ENCODE measurements at regions not wholly inside any gene's neighbourhood (a gene's known extent, or its start where the extent isn't known, plus 50 kb on each side); places are given as distances from the start of the nearest gene placed in this dataset.

DNA sequence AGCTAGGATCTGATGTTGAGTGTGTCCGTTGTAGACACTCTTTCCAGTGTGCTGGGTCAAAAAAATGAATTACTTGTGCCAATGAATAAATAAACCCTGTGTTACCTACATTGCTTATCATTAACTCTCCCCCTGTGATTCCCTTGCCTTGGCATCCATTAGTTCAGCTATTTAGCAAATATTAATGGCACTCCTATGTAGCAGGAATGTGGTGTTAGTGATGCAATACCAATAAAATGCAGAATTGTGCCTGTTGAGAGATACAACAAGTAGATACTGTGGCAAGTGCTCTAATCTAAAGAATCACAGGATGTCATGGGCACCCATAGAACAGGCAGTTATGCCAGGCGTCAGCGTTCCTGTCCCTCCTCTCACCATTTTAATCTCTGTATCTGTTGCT is 343.2 kb downstream of the PMP22 start:
- Mint-ChIP-seq H3K36me3 (ENCODE audit: insufficient read depth, unreplicated experiment) (no peaks in the 10 kb centered on the region), H3K27me3 (ENCODE audit: insufficient read depth, unreplicated experiment) (no peaks in the 10 kb centered on the region), H3K27ac (ENCODE audit: unreplicated experiment) (no peak overlapping the region), H3K9me3 (ENCODE audit: unreplicated experiment) (no peaks in the 10 kb centered on the region), H3K4me1 (ENCODE audit: low read depth, unreplicated experiment) (no peaks in the 10 kb centered on the region), H3K4me3 (ENCODE audit: unreplicated experiment) (no peak overlapping the region)
- DNase-seq = no peak
- H3K36me3 ChIP-seq (ENCODE audit: control insufficient read depth, insufficient read depth, low read length) = no peaks in the 10 kb centered on the region
- no peaks in the 10 kb centered on the region for H3K9me3 ChIP-seq
- no peak overlapping the region for H3K4me3 ChIP-seq (ENCODE audit: low read depth, low read length)
- no peaks in the 10 kb centered on the region for H3K4me1 ChIP-seq
- POLR2A ChIA-PET = no interaction called here
- TF ChIP-seq, protein P1, sequence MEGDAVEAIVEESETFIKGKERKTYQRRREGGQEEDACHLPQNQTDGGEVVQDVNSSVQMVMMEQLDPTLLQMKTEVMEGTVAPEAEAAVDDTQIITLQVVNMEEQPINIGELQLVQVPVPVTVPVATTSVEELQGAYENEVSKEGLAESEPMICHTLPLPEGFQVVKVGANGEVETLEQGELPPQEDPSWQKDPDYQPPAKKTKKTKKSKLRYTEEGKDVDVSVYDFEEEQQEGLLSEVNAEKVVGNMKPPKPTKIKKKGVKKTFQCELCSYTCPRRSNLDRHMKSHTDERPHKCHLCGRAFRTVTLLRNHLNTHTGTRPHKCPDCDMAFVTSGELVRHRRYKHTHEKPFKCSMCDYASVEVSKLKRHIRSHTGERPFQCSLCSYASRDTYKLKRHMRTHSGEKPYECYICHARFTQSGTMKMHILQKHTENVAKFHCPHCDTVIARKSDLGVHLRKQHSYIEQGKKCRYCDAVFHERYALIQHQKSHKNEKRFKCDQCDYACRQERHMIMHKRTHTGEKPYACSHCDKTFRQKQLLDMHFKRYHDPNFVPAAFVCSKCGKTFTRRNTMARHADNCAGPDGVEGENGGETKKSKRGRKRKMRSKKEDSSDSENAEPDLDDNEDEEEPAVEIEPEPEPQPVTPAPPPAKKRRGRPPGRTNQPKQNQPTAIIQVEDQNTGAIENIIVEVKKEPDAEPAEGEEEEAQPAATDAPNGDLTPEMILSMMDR (IDR thresholded peaks at IDR 0.05; ENCODE audit: insufficient read depth in 1 of 2, low read depth in 1 of 2, low read length in 1 of 2, severe bottlenecking in 1 of 2, unreplicated experiment in 1 of 2) = no peak
- H3K27me3 ChIP-seq (replicated peaks; ENCODE audit: control insufficient read depth, insufficient read depth, low read length) = no peaks in the 10 kb centered on the region
- BruUV-seq (replicated peaks) = no TSS peak
- intact Hi-C loops (cut with micrococcal nuclease; ENCODE audit: unreplicated experiment) = no loop called here
- CTCF ChIA-PET = no interaction called here

DNA sequence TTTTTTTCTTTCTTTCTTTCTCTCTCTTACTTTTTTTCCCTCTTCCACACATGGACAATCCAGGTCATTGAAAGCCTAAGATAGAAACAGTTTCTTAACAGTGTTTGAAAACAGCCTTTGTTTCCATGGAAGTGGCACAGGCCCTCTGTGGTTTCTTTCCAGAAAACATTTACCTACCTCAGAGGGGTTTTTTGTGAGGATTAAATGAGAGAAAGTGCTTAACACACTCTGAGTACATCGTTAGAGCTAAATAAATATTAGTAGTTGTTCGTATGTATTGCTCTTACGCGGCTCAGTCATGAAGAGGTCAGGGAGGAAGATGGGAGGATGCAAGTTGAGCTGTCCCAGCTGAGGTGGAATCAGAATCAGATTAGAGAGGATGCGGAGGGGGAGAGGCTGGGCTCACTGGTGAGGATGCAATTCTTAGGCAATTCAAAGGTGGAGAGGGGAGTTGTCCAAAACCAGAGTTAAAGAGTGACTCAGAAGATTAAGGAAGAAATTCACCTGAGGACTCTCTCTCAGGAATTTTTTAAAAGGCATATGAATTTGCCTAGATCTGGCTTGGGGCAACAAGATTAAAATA is 345.4 kb downstream of the PMP22 start:
- TF ChIP-seq, protein P1 (IDR thresholded peaks at IDR 0.05; ENCODE audit: insufficient read depth in 1 of 2, low read depth in 1 of 2, low read length in 1 of 2, severe bottlenecking in 1 of 2, unreplicated experiment in 1 of 2) = no peak
- no peaks in the 10 kb centered on the region for H3K27me3 ChIP-seq (replicated peaks; ENCODE audit: control insufficient read depth, insufficient read depth, low read length)
- no peaks in the 10 kb centered on the region for H3K9me3 ChIP-seq
- Mint-ChIP-seq H3K27ac (ENCODE audit: unreplicated experiment) (no peak overlapping the region), H3K4me3 (ENCODE audit: unreplicated experiment) (no peak overlapping the region), H3K4me1 (ENCODE audit: low read depth, unreplicated experiment) (no peaks in the 10 kb centered on the region), H3K27me3 (ENCODE audit: insufficient read depth, unreplicated experiment) (no peaks in the 10 kb centered on the region), H3K36me3 (ENCODE audit: insufficient read depth, unreplicated experiment) (no peaks in the 10 kb centered on the region), H3K9me3 (ENCODE audit: unreplicated experiment) (no peaks in the 10 kb centered on the region)
- no peak overlapping the region for H3K4me3 ChIP-seq (ENCODE audit: low read depth, low read length)
- no peaks in the 10 kb centered on the region for H3K36me3 ChIP-seq (ENCODE audit: control insufficient read depth, insufficient read depth, low read length)
- no peak for DNase-seq
- POLR2A ChIA-PET = no interaction called here
- CTCF ChIA-PET = no interaction called here
- intact Hi-C loops (cut with micrococcal nuclease; ENCODE audit: unreplicated experiment) = no loop called here
- no TSS peak for BruUV-seq (replicated peaks)
- H3K4me1 ChIP-seq = no peaks in the 10 kb centered on the region

DNA sequence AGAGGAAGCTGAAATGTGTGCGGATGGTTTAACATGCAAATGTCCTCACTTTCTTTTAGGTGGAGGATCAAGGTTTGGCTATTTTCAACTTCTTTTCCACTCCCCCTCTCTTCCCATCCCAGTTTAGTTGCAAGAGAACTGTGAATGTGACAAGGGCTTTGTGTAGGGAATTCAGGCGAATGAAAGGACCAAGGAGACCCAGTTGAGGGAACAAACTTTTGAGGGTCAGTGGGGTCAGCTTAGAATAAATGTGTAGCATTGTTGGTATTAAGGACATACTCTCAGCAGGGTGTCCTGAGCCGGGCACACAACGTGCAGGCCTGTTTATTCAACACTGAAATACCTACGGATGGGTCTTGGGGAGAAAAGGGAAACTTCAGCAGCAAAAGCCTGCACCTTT is 346.0 kb downstream of the PMP22 start:
- Mint-ChIP-seq H3K27me3 (ENCODE audit: insufficient read depth, unreplicated experiment) (no peaks in the 10 kb centered on the region), H3K4me1 (ENCODE audit: low read depth, unreplicated experiment) (no peaks in the 10 kb centered on the region), H3K4me3 (ENCODE audit: unreplicated experiment) (no peak overlapping the region), H3K27ac (ENCODE audit: unreplicated experiment) (no peak overlapping the region), H3K9me3 (ENCODE audit: unreplicated experiment) (no peaks in the 10 kb centered on the region), H3K36me3 (ENCODE audit: insufficient read depth, unreplicated experiment) (no peaks in the 10 kb centered on the region)
- TF ChIP-seq, protein P1 (IDR thresholded peaks at IDR 0.05; ENCODE audit: insufficient read depth in 1 of 2, low read depth in 1 of 2, low read length in 1 of 2, severe bottlenecking in 1 of 2, unreplicated experiment in 1 of 2) = no peak
- no TSS peak for BruUV-seq (replicated peaks)
- H3K27me3 ChIP-seq (replicated peaks; ENCODE audit: control insufficient read depth, insufficient read depth, low read length) = no peaks in the 10 kb centered on the region
- POLR2A ChIA-PET = no interaction called here
- no peaks in the 10 kb centered on the region for H3K9me3 ChIP-seq
- H3K4me1 ChIP-seq = no peaks in the 10 kb centered on the region
- no peak for DNase-seq
- no peak overlapping the region for H3K4me3 ChIP-seq (ENCODE audit: low read depth, low read length)
- CTCF ChIA-PET = no interaction called here
- intact Hi-C loops (cut with micrococcal nuclease; ENCODE audit: unreplicated experiment) = no loop called here
- no peaks in the 10 kb centered on the region for H3K36me3 ChIP-seq (ENCODE audit: control insufficient read depth, insufficient read depth, low read length)

Data from Caco-2 (cell line).